OCI-LY1 (cell line): ENCODE measurements at regions not wholly inside any gene's neighbourhood (a gene's known extent, or its start where the extent isn't known, plus 50 kb on each side); places are given as distances from the start of the nearest gene placed in this dataset.

Experiments
- H2AFZ ChIP-seq: fragments of 200-600 bp; sonication (generic), shearing (Covaris generic); 2 replicates; pipeline ENCODE4 v1.6.0; 2014; ENCODE audit warnings: antibody characterized with exemption, mild to moderate bottlenecking, low read length
- H3F3A ChIP-seq: fragments of 200-600 bp; sonication (generic), shearing (Covaris generic); 2 replicates; pipeline ENCODE4 v1.6.0; 2014; ENCODE audit warnings: mild to moderate bottlenecking, antibody characterized with exemption, low read length, moderate library complexity; ENCODE audit not compliant: insufficient read depth
- H3K27ac ChIP-seq: fragments of 200-600 bp; sonication (generic); 2 replicates; pipeline ENCODE4 v1.5.1; 2014; ENCODE audit warnings: low read length, mixed run types, mild to moderate bottlenecking, low read depth; ENCODE audit not compliant: poor library complexity, severe bottlenecking
- H3K27me3 ChIP-seq: fragments of 200-600 bp; sonication (generic); 2 replicates; pipeline ENCODE4 v1.6.0; 2014; ENCODE audit warnings: antibody characterized with exemption, mild to moderate bottlenecking, low read length, moderate library complexity; ENCODE audit not compliant: insufficient read depth
- H3K36me3 ChIP-seq: fragments of 200-600 bp; sonication (generic); 2 replicates; pipeline ENCODE4 v1.6.1; 2014; ENCODE audit warnings: mild to moderate bottlenecking, antibody characterized with exemption, low read length, moderate library complexity, mixed read lengths; ENCODE audit not compliant: insufficient read depth
- H3K4me1 ChIP-seq: fragments of 200-600 bp; sonication (generic); 2 replicates; pipeline ENCODE4 v1.5.1; 2014; ENCODE audit warnings: mild to moderate bottlenecking, low read length, moderate library complexity; ENCODE audit not compliant: insufficient read depth, severe bottlenecking
- H3K4me2 ChIP-seq: fragments of 200-600 bp; sonication (generic), shearing (Covaris generic); 2 replicates; pipeline ENCODE4 v1.6.1; 2014; ENCODE audit warnings: low read length
- H3K4me3 ChIP-seq: fragments of 200-600 bp; sonication (generic); 2 replicates; pipeline ENCODE4 v1.5.1; 2014; ENCODE audit warnings: low read length, low read depth, mild to moderate bottlenecking, mixed read lengths; ENCODE audit not compliant: poor library complexity, severe bottlenecking
- H3K79me2 ChIP-seq: fragments of 200-600 bp; shearing (Covaris generic); 2 replicates; pipeline ENCODE4 v1.6.1; 2016; ENCODE audit warnings: mixed run types, low read length, mixed read lengths; ENCODE audit not compliant: insufficient read depth
- H3K9ac ChIP-seq: fragments of 200-600 bp; sonication (generic), shearing (Covaris generic); 2 replicates; pipeline ENCODE4 v1.6.1; 2014; ENCODE audit warnings: mild to moderate bottlenecking, low read length, mixed read lengths
- H3K9me2 ChIP-seq: fragments of 200-600 bp; sonication (generic), shearing (Covaris generic); 2 replicates; pipeline ENCODE4 v1.6.1; 2014; ENCODE audit warnings: low read depth, mild to moderate bottlenecking, low read length, mixed read lengths
- H3K9me3 ChIP-seq: fragments of 200-600 bp; shearing (Covaris generic); 2 replicates; pipeline ENCODE4 v1.6.1; 2014; ENCODE audit warnings: low read length, mixed read lengths
- H4K20me1 ChIP-seq: fragments of 200-600 bp; sonication (generic), shearing (Covaris generic); 2 replicates; pipeline ENCODE4 v1.6.0; 2016; ENCODE audit warnings: mild to moderate bottlenecking, low read length; ENCODE audit not compliant: insufficient read depth
- EZH2 ChIP-seq: fragments of 200-600 bp; sonication (generic), shearing (Covaris generic); IDR thresholded peaks from 2 replicates; pipeline ENCODE4 v1.8.0; 2017; ENCODE audit warnings: borderline replicate concordance, mixed run types, mild to moderate bottlenecking, antibody characterized with exemption, low read length, moderate library complexity, mixed read lengths
- TF ChIP-seq, protein P1 (sequence below): fragments of 200-600 bp; sonication (generic), shearing (Covaris generic); IDR thresholded peaks from 2 replicates; pipeline ENCODE4 v1.5.1; 2017; ENCODE audit warnings: mild to moderate bottlenecking, antibody characterized with exemption, low read length, moderate library complexity, mixed read lengths

DNA sequence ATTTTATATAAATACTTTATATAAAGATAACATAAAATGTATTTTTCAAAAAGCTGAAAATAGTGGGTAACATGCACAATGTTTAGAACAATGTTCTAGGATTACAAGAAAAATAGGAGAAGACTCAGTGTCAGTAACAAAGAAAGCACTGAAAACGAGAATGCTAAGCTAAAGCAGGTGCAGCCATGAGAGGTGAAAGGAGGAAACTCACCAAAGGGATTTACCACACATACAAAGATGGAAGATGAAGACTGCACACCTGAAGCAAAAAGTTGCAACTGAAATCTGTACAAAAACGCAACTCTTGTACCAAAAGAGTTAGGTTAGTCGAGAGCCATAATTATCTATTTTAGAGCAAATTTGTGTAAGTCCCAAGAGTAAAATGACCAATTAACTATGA is 1176.1 kb downstream of the LRFN5 start:
- Histone ChIP-seq H3K79me2 (no peaks in the 10 kb centered on the region), H3K4me3 (no peak overlapping the region), H4K20me1 (no peaks in the 10 kb centered on the region), H3K4me2 (no peak overlapping the region), H3K9me3 (no peaks in the 10 kb centered on the region), H2AFZ (no peak overlapping the region), H3F3A (no peaks in the 10 kb centered on the region), H3K36me3 (no peaks in the 10 kb centered on the region), H3K9me2 (no peaks in the 10 kb centered on the region; the same call in 1 of the 2 replicates), H3K27ac (no peak overlapping the region), H3K4me1 (no peaks in the 10 kb centered on the region), H3K27me3 (no peaks in the 10 kb centered on the region), H3K9ac (no peak overlapping the region)
- no peak for TF ChIP-seq EZH2
- TF ChIP-seq, protein P1, sequence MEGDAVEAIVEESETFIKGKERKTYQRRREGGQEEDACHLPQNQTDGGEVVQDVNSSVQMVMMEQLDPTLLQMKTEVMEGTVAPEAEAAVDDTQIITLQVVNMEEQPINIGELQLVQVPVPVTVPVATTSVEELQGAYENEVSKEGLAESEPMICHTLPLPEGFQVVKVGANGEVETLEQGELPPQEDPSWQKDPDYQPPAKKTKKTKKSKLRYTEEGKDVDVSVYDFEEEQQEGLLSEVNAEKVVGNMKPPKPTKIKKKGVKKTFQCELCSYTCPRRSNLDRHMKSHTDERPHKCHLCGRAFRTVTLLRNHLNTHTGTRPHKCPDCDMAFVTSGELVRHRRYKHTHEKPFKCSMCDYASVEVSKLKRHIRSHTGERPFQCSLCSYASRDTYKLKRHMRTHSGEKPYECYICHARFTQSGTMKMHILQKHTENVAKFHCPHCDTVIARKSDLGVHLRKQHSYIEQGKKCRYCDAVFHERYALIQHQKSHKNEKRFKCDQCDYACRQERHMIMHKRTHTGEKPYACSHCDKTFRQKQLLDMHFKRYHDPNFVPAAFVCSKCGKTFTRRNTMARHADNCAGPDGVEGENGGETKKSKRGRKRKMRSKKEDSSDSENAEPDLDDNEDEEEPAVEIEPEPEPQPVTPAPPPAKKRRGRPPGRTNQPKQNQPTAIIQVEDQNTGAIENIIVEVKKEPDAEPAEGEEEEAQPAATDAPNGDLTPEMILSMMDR, result no peak

DNA sequence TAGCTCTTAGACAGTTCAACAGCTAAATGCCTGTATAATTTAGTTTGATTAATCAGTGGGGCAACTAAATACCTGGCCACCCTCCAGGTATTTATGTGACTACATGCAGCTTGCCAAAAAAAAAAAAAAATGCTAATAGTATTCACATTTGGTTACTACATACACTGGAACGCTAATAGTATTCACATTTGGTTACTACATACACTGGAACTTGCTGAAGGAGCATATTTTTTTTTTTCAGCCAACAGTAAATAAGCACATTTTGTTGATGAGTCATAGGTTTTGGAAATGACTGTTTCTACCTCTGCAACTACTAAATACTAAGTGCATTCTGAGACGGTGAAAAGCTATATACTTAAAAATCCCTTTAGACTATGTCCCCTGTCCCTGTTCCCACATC is 1172.3 kb downstream of the LRFN5 start:
- TF ChIP-seq, protein P1, result no peak
- no peak for TF ChIP-seq EZH2
- Histone ChIP-seq H3K36me3 (no peaks in the 10 kb centered on the region), H3K79me2 (no peaks in the 10 kb centered on the region), H3K4me1 (no peaks in the 10 kb centered on the region), H2AFZ (no peak overlapping the region), H3K4me3 (no peak overlapping the region), H3K9ac (no peak overlapping the region), H3K27me3 (no peaks in the 10 kb centered on the region), H4K20me1 (no peaks in the 10 kb centered on the region), H3K4me2 (no peak overlapping the region), H3K27ac (no peak overlapping the region), H3F3A (no peaks in the 10 kb centered on the region), H3K9me2 (no peaks in the 10 kb centered on the region; the same call in 1 of the 2 replicates), H3K9me3 (no peaks in the 10 kb centered on the region)

DNA sequence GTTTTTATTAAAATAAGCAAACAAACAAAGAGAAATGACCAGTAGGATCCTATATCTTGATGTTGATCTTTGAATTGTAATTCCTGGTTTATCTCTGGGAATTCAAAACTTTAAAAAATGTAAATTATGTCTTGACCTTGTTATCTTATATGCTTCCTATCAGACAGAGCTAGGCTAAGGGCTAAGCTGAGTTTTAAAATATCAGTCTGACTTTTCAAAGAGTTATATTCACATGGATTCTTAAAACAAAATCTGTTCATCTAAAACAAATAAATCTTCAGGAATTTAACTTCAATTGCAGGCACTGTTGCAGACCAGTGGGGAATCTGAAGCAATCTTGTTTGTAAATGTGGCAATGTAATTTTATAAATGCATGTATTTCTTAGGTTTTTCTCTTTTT is 1144.1 kb downstream of the LRFN5 start:
- Histone ChIP-seq H4K20me1 (no peaks in the 10 kb centered on the region), H3K9me2 (no peaks in the 10 kb centered on the region), H3K27me3 (no peaks in the 10 kb centered on the region), H2AFZ (no peak overlapping the region), H3K27ac (no peak overlapping the region), H3F3A (no peaks in the 10 kb centered on the region), H3K9ac (no peak overlapping the region), H3K4me3 (no peak overlapping the region), H3K79me2 (no peaks in the 10 kb centered on the region), H3K4me1 (no peaks in the 10 kb centered on the region), H3K4me2 (no peak overlapping the region), H3K9me3 (no peaks in the 10 kb centered on the region), H3K36me3 (no peaks in the 10 kb centered on the region)
- TF ChIP-seq, protein P1, result no peak
- no peak for TF ChIP-seq EZH2
